Sigmoid colon (tissue), 6 donors: ENCODE measurements at regions not wholly inside any gene's neighbourhood (a gene's known extent, or its start where the extent isn't known, plus 50 kb on each side); places are given as distances from the start of the nearest gene placed in this dataset.

Experiments used
- DNase-seq: peaks from one replicate; pipeline ENCODE4 v3.0.0-alpha.2; 2019
- H3K27ac ChIP-seq, 4 donors: fragments of 200-600 bp; sonication (generic); one replicate each; pipeline ENCODE4 v1.5.1; 2016 to 2019; ENCODE audit warnings: mild to moderate bottlenecking in 1 of 4
- H3K27me3 ChIP-seq, 3 donors: fragments of 200-600 bp; sonication (generic); one replicate each; pipeline ENCODE4 v1.5.1; 2019; ENCODE audit warnings: mild to moderate bottlenecking in 1 of 3
- H3K36me3 ChIP-seq, 4 donors: fragments of 200-600 bp; sonication (generic); one replicate each; pipeline ENCODE4 v1.5.1; 2016 to 2019
- H3K4me1 ChIP-seq, 4 donors: fragments of 200-600 bp; sonication (generic); one replicate each; pipeline ENCODE4 v1.5.1; 2017 to 2019
- H3K4me3 ChIP-seq, 4 donors: fragments of 200-600 bp; sonication (generic); one replicate each; pipeline ENCODE4 v1.5.1; 2017 to 2019; ENCODE audit warnings: mild to moderate bottlenecking in 2 of 4, moderate library complexity in 1 of 4
- H3K9me3 ChIP-seq, 4 donors: fragments of 200-600 bp in 3 of 4; sonication (generic) in 3 of 4; one replicate each; pipeline versions ENCODE4 v1.5.1 to v1.6.1; 2013 to 2019
- EP300 ChIP-seq, 4 donors: sonication (generic); formaldehyde crosslinking; IDR thresholded peaks; one replicate each; pipeline ENCODE4 v1.6.1; 2017; ENCODE audit warnings: antibody characterized with exemption in 4 of 4
- POLR2A ChIP-seq, 2 donors: fragments of 450-650 bp; IDR thresholded peaks; one replicate each; pipeline ENCODE4 v1.6.1; 2016; ENCODE audit warnings: antibody characterized with exemption in 2 of 2, mild to moderate bottlenecking in 2 of 2, moderate library complexity in 2 of 2
- POLR2AphosphoS5 ChIP-seq, 4 donors: sonication (generic); formaldehyde crosslinking; IDR thresholded peaks; one replicate each; pipeline ENCODE4 v1.6.1; 2017; ENCODE audit warnings: antibody characterized with exemption in 4 of 4
- WGBS, 2 donors: extraction: QIAGEN DNeasy Blood & Tissue Kit; methylation state at CpG; one replicate each; pipeline ENCODE4 v1.1.7; 2013; 5-methylcytosine and 5-hydroxymethylcytosine counted together
- intact Hi-C: fragments of 100-400 bp; cut with DNase I; formaldehyde crosslinking; loops from one replicate; pipeline ENCODE4 v1.15.1; 2023
- TF ChIP-seq, protein P1 (sequence below), 4 experiments: fragments of 450-650 bp in 3 of 4; fragments of 200-600 bp in 1 of 4; IDR thresholded peaks; one replicate each; pipeline ENCODE4 v1.5.1; 2016 to 2019; ENCODE audit warnings: antibody characterized with exemption in 4 of 4, mild to moderate bottlenecking in 3 of 4, moderate library complexity in 2 of 4
- donor health status: healthy with polysubstance abuse.
- donor health status: healthy.

DNA sequence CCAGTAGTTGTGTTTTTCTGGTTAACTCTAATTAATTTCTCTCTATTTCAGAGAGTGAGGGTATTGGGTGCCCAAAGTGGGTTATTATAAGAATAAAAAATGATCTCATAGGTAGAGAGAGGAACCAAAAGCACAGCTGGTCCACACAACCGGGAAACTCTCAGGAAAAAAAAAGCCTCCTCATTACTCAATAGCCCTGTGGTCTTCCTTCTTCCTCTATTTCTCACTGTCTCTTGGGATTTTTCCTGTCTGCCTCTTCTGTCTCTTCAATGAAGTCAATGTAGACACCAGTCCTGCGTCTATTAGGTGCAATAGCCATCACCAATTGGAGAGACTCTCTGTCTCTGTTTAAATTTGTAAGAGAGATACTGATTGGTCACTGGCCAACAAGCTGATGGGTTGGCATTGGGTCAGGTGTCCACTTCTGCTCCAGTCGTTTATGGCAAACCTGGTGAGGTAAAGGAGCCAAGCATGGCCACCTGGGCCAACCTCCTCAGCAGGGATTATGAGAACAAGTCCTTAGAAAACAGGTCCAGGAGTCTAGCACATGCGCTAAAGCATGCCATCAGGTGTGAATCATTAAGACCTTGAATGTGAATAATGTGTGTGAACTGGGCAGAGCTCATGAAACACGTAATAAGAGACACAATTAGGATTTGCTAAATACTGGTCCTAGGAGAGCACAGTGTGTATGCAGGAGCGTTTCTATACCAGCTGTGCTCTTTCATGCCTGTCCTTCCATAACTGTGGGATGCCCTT, 443.0 kb upstream of the RUNX1 start:
- Histone ChIP-seq H3K9me3 (peaks cover 0 to 2% (median 0%) of the 10 kb centered on the region in 4 donors), H3K27me3 (no peaks in the 10 kb centered on the region), H3K36me3 (no peaks in the 10 kb centered on the region), H3K27ac (no peak overlapping the region), H3K4me3 (no peak overlapping the region), H3K4me1 (no peaks in the 10 kb centered on the region)
- intact Hi-C loops = no loop called here
- 79 to 81% methylated on average over 6 of the region's 6 CpGs for WGBS, 2 donors
- DNase-seq = no peak
- no peak for TF ChIP-seq POLR2AphosphoS5 (IDR thresholded peaks at IDR 0.05)
- TF ChIP-seq, protein P1, sequence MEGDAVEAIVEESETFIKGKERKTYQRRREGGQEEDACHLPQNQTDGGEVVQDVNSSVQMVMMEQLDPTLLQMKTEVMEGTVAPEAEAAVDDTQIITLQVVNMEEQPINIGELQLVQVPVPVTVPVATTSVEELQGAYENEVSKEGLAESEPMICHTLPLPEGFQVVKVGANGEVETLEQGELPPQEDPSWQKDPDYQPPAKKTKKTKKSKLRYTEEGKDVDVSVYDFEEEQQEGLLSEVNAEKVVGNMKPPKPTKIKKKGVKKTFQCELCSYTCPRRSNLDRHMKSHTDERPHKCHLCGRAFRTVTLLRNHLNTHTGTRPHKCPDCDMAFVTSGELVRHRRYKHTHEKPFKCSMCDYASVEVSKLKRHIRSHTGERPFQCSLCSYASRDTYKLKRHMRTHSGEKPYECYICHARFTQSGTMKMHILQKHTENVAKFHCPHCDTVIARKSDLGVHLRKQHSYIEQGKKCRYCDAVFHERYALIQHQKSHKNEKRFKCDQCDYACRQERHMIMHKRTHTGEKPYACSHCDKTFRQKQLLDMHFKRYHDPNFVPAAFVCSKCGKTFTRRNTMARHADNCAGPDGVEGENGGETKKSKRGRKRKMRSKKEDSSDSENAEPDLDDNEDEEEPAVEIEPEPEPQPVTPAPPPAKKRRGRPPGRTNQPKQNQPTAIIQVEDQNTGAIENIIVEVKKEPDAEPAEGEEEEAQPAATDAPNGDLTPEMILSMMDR (IDR thresholded peaks at IDR 0.05) = no peak
- TF ChIP-seq POLR2A (IDR thresholded peaks at IDR 0.05) = no peak
- no peak for TF ChIP-seq EP300 (IDR thresholded peaks at IDR 0.05)

DNA sequence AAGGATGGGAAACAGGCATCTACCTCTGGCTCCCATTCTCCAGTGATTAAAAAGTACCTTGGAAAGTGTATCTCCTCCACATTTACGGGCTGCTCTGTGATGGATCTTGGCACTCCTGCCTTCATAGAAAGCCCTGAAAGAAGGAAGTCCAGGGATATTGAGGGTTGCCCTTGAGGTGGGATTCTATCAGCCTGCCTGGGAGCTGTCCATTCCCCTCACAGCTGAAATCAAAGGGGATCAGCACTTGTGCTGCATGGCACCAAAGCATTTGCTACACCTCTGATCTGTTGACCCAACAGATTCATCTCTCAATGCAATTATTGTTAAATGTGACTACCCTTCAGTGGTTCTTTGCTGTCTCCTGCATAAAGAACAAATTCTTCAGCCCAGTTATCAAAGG, 442.0 kb upstream of the RUNX1 start:
- no peak for DNase-seq
- H3K36me3 ChIP-seq = no peaks in the 10 kb centered on the region
- whole genome bisulfite sequencing, 2 donors = 91 to 93% methylated on average over 1 of the region's 1 CpG
- H3K27ac ChIP-seq = no peak overlapping the region
- H3K27me3 ChIP-seq = no peaks in the 10 kb centered on the region
- no peaks in the 10 kb centered on the region for H3K4me1 ChIP-seq
- peaks cover 0 to 2% (median 0%) of the 10 kb centered on the region in 4 donors for H3K9me3 ChIP-seq
- TF ChIP-seq POLR2AphosphoS5 (IDR thresholded peaks at IDR 0.05) = no peak
- TF ChIP-seq POLR2A (IDR thresholded peaks at IDR 0.05) = no peak
- TF ChIP-seq, protein P1 (IDR thresholded peaks at IDR 0.05) = no peak
- no peak for TF ChIP-seq EP300 (IDR thresholded peaks at IDR 0.05)
- H3K4me3 ChIP-seq = no peak overlapping the region
- intact Hi-C loops = no loop called here

DNA sequence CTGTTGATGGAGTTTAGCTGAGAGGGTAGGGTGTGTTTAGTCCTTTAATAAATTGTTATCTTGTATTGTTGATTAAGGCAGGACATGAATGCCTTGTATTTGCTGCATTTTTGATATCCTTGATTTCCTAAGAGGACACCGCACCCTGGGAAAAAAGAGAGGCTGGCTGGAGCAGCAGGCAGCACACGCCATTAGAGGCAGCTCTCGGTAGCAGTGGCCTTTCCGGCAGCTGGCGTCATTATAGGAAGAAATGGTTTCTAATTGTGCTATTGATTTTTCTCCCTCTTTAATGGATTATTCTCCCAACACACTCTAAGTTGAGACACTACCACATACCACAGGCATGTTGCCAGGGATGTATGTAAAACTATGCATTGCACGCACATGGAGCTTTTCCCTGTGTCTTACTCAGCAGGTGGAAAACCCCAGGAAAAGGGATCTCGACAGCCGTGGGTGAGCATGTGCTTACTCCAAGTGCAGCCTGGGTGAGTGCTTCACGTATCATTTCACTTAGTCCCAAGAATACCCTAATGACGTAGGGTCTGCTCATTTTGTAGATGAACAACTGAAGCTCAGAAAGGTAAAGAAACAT, 440.4 kb upstream of the RUNX1 start:
- 93 to 94% methylated on average over 10 of the region's 10 CpGs for WGBS, 2 donors
- Histone ChIP-seq H3K9me3 (peaks cover 0 to 2% (median 0%) of the 10 kb centered on the region in 4 donors), H3K27ac (no peak overlapping the region), H3K4me3 (no peak overlapping the region), H3K27me3 (no peaks in the 10 kb centered on the region), H3K36me3 (no peaks in the 10 kb centered on the region), H3K4me1 (no peaks in the 10 kb centered on the region)
- intact Hi-C loops = no loop called here
- TF ChIP-seq, protein P1 (IDR thresholded peaks at IDR 0.05) = no peak
- TF ChIP-seq POLR2A (IDR thresholded peaks at IDR 0.05) (no peak), POLR2AphosphoS5 (IDR thresholded peaks at IDR 0.05) (no peak), EP300 (IDR thresholded peaks at IDR 0.05) (no peak)
- DNase-seq = no peak

DNA sequence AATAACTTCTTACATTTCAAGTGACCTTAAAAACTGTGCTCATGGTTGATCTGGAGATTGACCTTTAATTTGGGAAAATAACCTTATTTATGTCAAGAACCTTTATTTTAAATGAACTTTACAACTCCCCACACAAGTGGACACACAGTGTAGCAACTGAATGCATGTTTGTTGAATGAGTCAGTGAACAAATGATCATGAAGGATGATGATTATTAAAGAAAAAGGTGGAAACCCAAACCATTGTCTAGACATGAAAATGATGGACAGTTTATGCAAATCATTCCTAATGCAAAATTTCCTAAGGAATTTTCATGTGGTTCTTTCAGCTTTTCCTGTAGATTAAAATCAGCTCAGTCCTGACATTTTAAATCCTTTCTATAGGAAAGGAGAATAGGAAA, 439.8 kb upstream of the RUNX1 start:
- no peak for TF ChIP-seq EP300 (IDR thresholded peaks at IDR 0.05)
- TF ChIP-seq POLR2A (IDR thresholded peaks at IDR 0.05) = no peak
- TF ChIP-seq, protein P1 (IDR thresholded peaks at IDR 0.05) = no peak
- no peak for TF ChIP-seq POLR2AphosphoS5 (IDR thresholded peaks at IDR 0.05)
- H3K27ac ChIP-seq = no peak overlapping the region
- no peak for DNase-seq
- H3K4me1 ChIP-seq = no peaks in the 10 kb centered on the region
- no peak overlapping the region for H3K4me3 ChIP-seq
- no peaks in the 10 kb centered on the region for H3K36me3 ChIP-seq
- H3K27me3 ChIP-seq = no peaks in the 10 kb centered on the region
- intact Hi-C loops = no loop called here
- H3K9me3 ChIP-seq = peaks cover 0 to 2% (median 0%) of the 10 kb centered on the region in 4 donors
